Activated B cell treated with CpG ODN at 0.5 μM for 24 hours (primary cell): ENCODE measurements at regions not wholly inside any gene's neighbourhood (a gene's known extent, or its start where the extent isn't known, plus 50 kb on each side); places are given as distances from the start of the nearest gene placed in this dataset.

Experiments
- ATAC-seq: fragments of 200-7000 bp; cut with Tn5 transposase; one replicate; pipeline ENCODE4 v1.10.0; 2021; ENCODE audit warnings: low read depth, mild to moderate bottlenecking, moderate library complexity
- CTCF ChIA-PET: fragments of 350-600 bp; sonication (Branson Sonifier 250); formaldehyde crosslinking; loops from one replicate; lab custom pipeline; 2021; ENCODE audit warnings: antibody characterized with exemption; lab: Charles Lee
- POLR2A ChIA-PET: fragments of 350-600 bp; sonication (Branson Sonifier 250); formaldehyde crosslinking; loops from one replicate; lab custom pipeline; 2021; ENCODE audit warnings: antibody characterized with exemption; lab: Charles Lee
- DNase-seq: peaks from one replicate; pipeline ENCODE4 v3.0.0; 2022
- H3K27ac Mint-ChIP-seq: one replicate; pipeline ENCODE4 v1.8.0; 2020; ENCODE audit warnings: mixed read lengths
- H3K27me3 Mint-ChIP-seq: one replicate; pipeline ENCODE4 v1.8.0; 2021; ENCODE audit warnings: mixed read lengths
- H3K36me3 Mint-ChIP-seq: one replicate; pipeline ENCODE4 v1.8.0; 2021; ENCODE audit warnings: low read depth, mixed read lengths
- H3K4me1 Mint-ChIP-seq: one replicate; pipeline ENCODE4 v1.8.0; 2021; ENCODE audit warnings: mixed read lengths
- H3K4me3 Mint-ChIP-seq: one replicate; pipeline ENCODE4 v1.8.0; 2020; ENCODE audit warnings: mild to moderate bottlenecking, mixed read lengths
- H3K9me3 Mint-ChIP-seq: one replicate; pipeline ENCODE4 v1.8.0; 2020; ENCODE audit warnings: mixed read lengths
- CTCF ChIP-seq: fragments of 200-600 bp; IDR thresholded peaks from one replicate; pipeline ENCODE4 v1.8.0; 2022; ENCODE audit warnings: antibody characterized with exemption, mild to moderate bottlenecking
- intact Hi-C: fragments of 100-400 bp; cut with micrococcal nuclease; formaldehyde crosslinking; loops from one replicate; pipeline ENCODE4 v1.15.1; 2024

- H3K4me1 Mint-ChIP-seq: peaks cover 20% of the 10 kb centered on the region
- ATAC-seq: no peak
Measured at GRCh38 chr1:56409112-56409691, 170.2 kb downstream of the PLPP3 start.

GRCh38 chr1:56406821-56407220 lies 172.5 kb downstream of the PLPP3 start:
- no peak overlapping the region for H3K27ac Mint-ChIP-seq
- no peaks in the 10 kb centered on the region for H3K36me3 Mint-ChIP-seq
- intact Hi-C loops: loop anchor here (5.0 kb wide), 1 partner anchor 120 kb away; no protein-coding TSS in a partner anchor
- TF ChIP-seq CTCF: no peak
- H3K27me3 Mint-ChIP-seq: no peaks in the 10 kb centered on the region
- no peak overlapping the region for H3K4me3 Mint-ChIP-seq
- H3K4me1 Mint-ChIP-seq: peaks cover 40% of the 10 kb centered on the region
- H3K9me3 Mint-ChIP-seq: no peaks in the 10 kb centered on the region
- no peak for DNase-seq
- ATAC-seq: no peak
- CTCF ChIA-PET: interaction anchor here (5.2 kb wide), 1 partner anchor 172 kb away, joined by 54 read pairs; the partner anchor contains the start of gene PLPP3
- POLR2A ChIA-PET: no interaction called here

More at GRCh38 chr1:56409112-56409691, 170.2 kb downstream of the PLPP3 start:
- Mint-ChIP-seq H3K36me3 (no peaks in the 10 kb centered on the region), H3K27ac (no peak overlapping the region), H3K9me3 (no peaks in the 10 kb centered on the region), H3K4me3 (no peak overlapping the region), H3K27me3 (no peaks in the 10 kb centered on the region)
- intact Hi-C loops: loop anchor here (1.0 to 5.0 kb wide), 4 partner anchors 118 to 1125 kb away; partner anchors contain the start of gene PLPP3
- ChIA-PET POLR2A (no interaction called here), CTCF (interaction anchor here (1.1 to 5.2 kb wide), 3 partner anchors 154 to 176 kb away, joined by 3 to 90 read pairs (median 54); partner anchors contain the start of gene PLPP3)
- DNase-seq: peak; percentile 34
- TF ChIP-seq CTCF: no peak

- peak overlapping the region; percentile 48 for H3K27ac Mint-ChIP-seq
- intact Hi-C loops: loop anchor here (5.0 kb wide), 1 partner anchor 123 kb away; no protein-coding TSS in a partner anchor
- peaks cover 53% of the 10 kb centered on the region for H3K4me1 Mint-ChIP-seq
- no peak for TF ChIP-seq CTCF
- DNase-seq: no peak
- no peaks in the 10 kb centered on the region for H3K9me3 Mint-ChIP-seq
- H3K36me3 Mint-ChIP-seq: no peaks in the 10 kb centered on the region
- H3K27me3 Mint-ChIP-seq: no peaks in the 10 kb centered on the region
- ChIA-PET CTCF (interaction anchor here (1.6 kb wide), 1 partner anchor 180 kb away, joined by 7 read pairs; no protein-coding TSS in a partner anchor), POLR2A (no interaction called here)
- no peak for ATAC-seq
- H3K4me3 Mint-ChIP-seq: peak overlapping the region; percentile 12
Measured at GRCh38 chr1:56404561-56405030, 174.8 kb downstream of the PLPP3 start.

GRCh38 chr1:56404066-56404465 lies 175.3 kb downstream of the PLPP3 start:
- no peak for ATAC-seq
- intact Hi-C loops: no loop called here
- Mint-ChIP-seq H3K27ac (no peak overlapping the region), H3K36me3 (no peaks in the 10 kb centered on the region), H3K4me3 (no peak overlapping the region), H3K9me3 (no peaks in the 10 kb centered on the region), H3K27me3 (no peaks in the 10 kb centered on the region), H3K4me1 (peaks cover 53% of the 10 kb centered on the region)
- no peak for TF ChIP-seq CTCF
- ChIA-PET POLR2A (no interaction called here), CTCF (no interaction called here)
- DNase-seq: no peak

- no peaks in the 10 kb centered on the region for H3K9me3 Mint-ChIP-seq
- H3K27ac Mint-ChIP-seq: no peak overlapping the region
- DNase-seq (no peak), ATAC-seq (no peak)
- TF ChIP-seq CTCF: no peak
- CTCF ChIA-PET: no interaction called here
- H3K36me3 Mint-ChIP-seq: no peaks in the 10 kb centered on the region
- intact Hi-C loops: no loop called here
- H3K4me1 Mint-ChIP-seq: peaks cover 53% of the 10 kb centered on the region
- H3K27me3 Mint-ChIP-seq: no peaks in the 10 kb centered on the region
- POLR2A ChIA-PET: no interaction called here
- H3K4me3 Mint-ChIP-seq: no peak overlapping the region
Measured at GRCh38 chr1:56403321-56403720, 176.0 kb downstream of the PLPP3 start.
